H9 (cell line): ENCODE measurements at regions not wholly inside any gene's neighbourhood (a gene's known extent, or its start where the extent isn't known, plus 50 kb on each side); places are given as distances from the start of the nearest gene placed in this dataset.

Source experiments
- DNase-seq: peaks from one replicate; pipeline ENCODE4 v3.0.0-alpha.2; 2017
- H2AFZ ChIP-seq: one replicate; pipeline ENCODE4 v1.6.1; 2013; ENCODE audit warnings: mild to moderate bottlenecking, low read length, control low read depth, moderate library complexity
- H2AK5ac ChIP-seq: 2 replicates; pipeline ENCODE4 v1.6.1; 2013; ENCODE audit warnings: low read length, control low read depth, mixed read lengths; ENCODE audit not compliant: insufficient read length
- H2BK120ac ChIP-seq: one replicate; pipeline ENCODE4 v1.6.1; 2013; ENCODE audit warnings: low read depth, mild to moderate bottlenecking, low read length, control low read depth, inconsistent platforms; ENCODE audit not compliant: poor library complexity, severe bottlenecking
- H2BK12ac ChIP-seq: 2 replicates; pipeline ENCODE4 v1.6.1; 2013; ENCODE audit warnings: low read length, control low read depth, mixed read lengths, low read depth; ENCODE audit not compliant: insufficient read length
- H2BK15ac ChIP-seq: 2 replicates; pipeline ENCODE4 v1.6.1; 2013; ENCODE audit warnings: low read depth, low read length, control low read depth
- H2BK20ac ChIP-seq: one replicate; pipeline ENCODE4 v1.6.1; 2013; ENCODE audit warnings: low read depth, mild to moderate bottlenecking, low read length, control low read depth, inconsistent platforms; ENCODE audit not compliant: poor library complexity, severe bottlenecking
- H2BK5ac ChIP-seq: 2 replicates; pipeline ENCODE4 v1.6.1; 2013; ENCODE audit warnings: low read length, control low read depth, mixed read lengths; ENCODE audit not compliant: insufficient read length
- H3K14ac ChIP-seq: 2 replicates; pipeline ENCODE4 v1.6.1; 2013; ENCODE audit warnings: low read length, control low read depth; ENCODE audit not compliant: insufficient read depth
- H3K18ac ChIP-seq: 2 replicates; pipeline ENCODE4 v1.6.1; 2013; ENCODE audit warnings: low read depth, mild to moderate bottlenecking, mixed read lengths, low read length, control low read depth; ENCODE audit not compliant: insufficient read length
- H3K23ac ChIP-seq: 2 replicates; pipeline ENCODE4 v1.6.1; 2013; ENCODE audit warnings: low read length, control low read depth, mixed read lengths, low read depth; ENCODE audit not compliant: insufficient read length
- H3K23me2 ChIP-seq: 2 replicates; pipeline ENCODE4 v1.6.1; 2013; ENCODE audit warnings: low read depth, mild to moderate bottlenecking, mixed read lengths, low read length, control low read depth; ENCODE audit not compliant: insufficient read length, poor library complexity, severe bottlenecking
- H3K27ac ChIP-seq: 2 replicates; pipeline ENCODE4 v1.5.1; 2013; ENCODE audit warnings: low read length, control low read depth, mixed read lengths, low read depth; ENCODE audit not compliant: insufficient read length
- H3K27me3 ChIP-seq: 2 replicates; pipeline ENCODE4 v1.6.1; 2013; ENCODE audit warnings: low read length, control low read depth, inconsistent platforms; ENCODE audit not compliant: insufficient read depth
- H3K4ac ChIP-seq: 2 replicates; pipeline ENCODE4 v1.6.1; 2013; ENCODE audit warnings: low read depth, mild to moderate bottlenecking, control low read depth, inconsistent platforms, low read length, moderate library complexity
- H3K4me1 ChIP-seq: 2 replicates; pipeline ENCODE4 v1.6.1; 2013; ENCODE audit warnings: low read length, control low read depth, inconsistent platforms; ENCODE audit not compliant: insufficient read depth
- H3K4me2 ChIP-seq: 2 replicates; pipeline ENCODE4 v1.6.1; 2013; ENCODE audit warnings: low read length, control low read depth, mixed read lengths; ENCODE audit not compliant: insufficient read length, insufficient read depth
- H3K56ac ChIP-seq: 2 replicates; pipeline ENCODE4 v1.6.1; 2013; ENCODE audit warnings: low read depth, mild to moderate bottlenecking, mixed read lengths, low read length, control low read depth; ENCODE audit not compliant: insufficient read length
- H3K79me1 ChIP-seq: 2 replicates; pipeline ENCODE4 v1.6.1; 2013; ENCODE audit warnings: low read depth, mild to moderate bottlenecking, moderate library complexity, low read length, control low read depth, inconsistent platforms; ENCODE audit not compliant: insufficient read depth, poor library complexity, severe bottlenecking
- H3K79me2 ChIP-seq: 2 replicates; pipeline ENCODE4 v1.6.1; 2013; ENCODE audit warnings: low read length, control low read depth, inconsistent platforms; ENCODE audit not compliant: insufficient read depth
- H3K9ac ChIP-seq: 2 replicates; pipeline ENCODE4 v1.6.1; 2013; ENCODE audit warnings: low read length, control low read depth, mixed read lengths; ENCODE audit not compliant: insufficient read length; ENCODE audit errors: extremely low read depth
- H3K9me3 ChIP-seq: one replicate; pipeline ENCODE4 v1.6.1; 2013; ENCODE audit warnings: low read depth, low read length, inconsistent platforms; ENCODE audit not compliant: control insufficient read depth
- H3T11ph ChIP-seq: one replicate; pipeline ENCODE4 v1.6.1; 2013; ENCODE audit warnings: mild to moderate bottlenecking, low read length, control low read depth, inconsistent platforms
- H4K20me1 ChIP-seq: one replicate; pipeline ENCODE4 v1.6.1; 2013; ENCODE audit not compliant: control insufficient read depth, insufficient read length, insufficient read depth
- H4K5ac ChIP-seq: 2 replicates; pipeline ENCODE4 v1.6.1; 2013; ENCODE audit warnings: low read depth, mild to moderate bottlenecking, mixed read lengths, low read length, control low read depth; ENCODE audit not compliant: insufficient read length
- H4K8ac ChIP-seq: replicated peaks from 2 replicates; pipeline ENCODE4 v1.6.1; 2013; ENCODE audit warnings: low read length, control low read depth, mixed read lengths, low read depth; ENCODE audit not compliant: insufficient read length
- H4K91ac ChIP-seq: 2 replicates; pipeline ENCODE4 v1.6.1; 2013; ENCODE audit warnings: low read depth, mild to moderate bottlenecking, moderate library complexity, mixed read lengths, low read length, control low read depth; ENCODE audit not compliant: insufficient read length
- H3K27ac Mint-ChIP-seq, 3 experiments: 2 replicates in 2 of 3; 3 replicates in 1 of 3; pipeline ENCODE4 v1.8.0; 2020 to 2021; ENCODE audit warnings: mixed read lengths in 3 of 3, mild to moderate bottlenecking in 1 of 3, moderate library complexity in 1 of 3
- H3K27me3 Mint-ChIP-seq: 2 replicates; pipeline ENCODE4 v1.8.0; 2021; ENCODE audit warnings: low read depth, mild to moderate bottlenecking, moderate library complexity, mixed read lengths
- H3K36me3 Mint-ChIP-seq, 3 experiments: 2 replicates in 2 of 3; 3 replicates in 1 of 3; pipeline ENCODE4 v1.8.0; 2020 to 2021; ENCODE audit warnings: low read depth in 3 of 3, mixed read lengths in 3 of 3; ENCODE audit not compliant: insufficient read depth in 1 of 3
- H3K4me1 Mint-ChIP-seq, 2 experiments: 2 replicates each; pipeline ENCODE4 v1.8.0; 2020; ENCODE audit warnings: mixed read lengths in 2 of 2
- H3K4me3 Mint-ChIP-seq, 2 experiments: 2 replicates in 1 of 2; 3 replicates in 1 of 2; pipeline ENCODE4 v1.8.0; 2020 to 2021; ENCODE audit warnings: mild to moderate bottlenecking in 2 of 2, mixed read lengths in 2 of 2, moderate library complexity in 1 of 2
- H3K9me3 Mint-ChIP-seq, 2 experiments: 2 replicates in 1 of 2; 3 replicates in 1 of 2; pipeline ENCODE4 v1.8.0; 2020; ENCODE audit warnings: mild to moderate bottlenecking in 2 of 2, mixed read lengths in 2 of 2, moderate library complexity in 1 of 2
- CTCF ChIP-seq: fragments of 200-600 bp; sonication (generic); conservative IDR thresholded peaks from 3 replicates; pipeline ENCODE4 v1.8.0; 2021; ENCODE audit warnings: antibody characterized with exemption, mild to moderate bottlenecking
- WGBS: extraction: QIAGEN DNeasy Blood & Tissue Kit; methylation state at CpG from one replicate; pipeline ENCODE4 v1.1.7; 2013; ENCODE audit warnings: missing lambda C conversion rate, low lambda C conversion rate, mixed read lengths; ENCODE audit not compliant: insufficient read length; ENCODE audit errors: extremely low coverage; 5-methylcytosine and 5-hydroxymethylcytosine counted together

GRCh38 chr11:24225501-24225900 lies 271.4 kb upstream of the LUZP2 start:
- Histone ChIP-seq H3K23ac (no peak overlapping the region), H2AFZ (no peak overlapping the region), H3K4ac (no peak overlapping the region), H3K56ac (no peak overlapping the region), H3K9me3 (no peaks in the 10 kb centered on the region), H3K79me1 (no peaks in the 10 kb centered on the region), H4K20me1 (no peaks in the 10 kb centered on the region), H2BK15ac (no peak overlapping the region), H3K4me1 (no peaks in the 10 kb centered on the region), H3T11ph (no peak overlapping the region), H3K27ac (no peak overlapping the region), H3K18ac (no peak overlapping the region), H3K4me2 (no peak overlapping the region), H3K79me2 (no peaks in the 10 kb centered on the region), H4K8ac (no peak overlapping the region), H4K91ac (no peak overlapping the region), H2BK5ac (no peak overlapping the region), H2BK120ac (no peak overlapping the region), H2AK5ac (no peak overlapping the region), H4K5ac (no peak overlapping the region), H2BK20ac (no peak overlapping the region), H3K14ac (no peak overlapping the region), H2BK12ac (no peak overlapping the region), H3K27me3 (no peaks in the 10 kb centered on the region), H3K9ac (no peak overlapping the region), H3K23me2 (no peaks in the 10 kb centered on the region)
- Mint-ChIP-seq H3K9me3 (peaks cover 0 to 3% of the 10 kb centered on the region in 2 experiments; a peak in 1 of 5 replicates), H3K36me3 (no peaks in the 10 kb centered on the region; a peak in 1 of 7 replicates), H3K27me3 (no peaks in the 10 kb centered on the region), H3K4me1 (no peaks in the 10 kb centered on the region), H3K4me3 (no peak overlapping the region), H3K27ac (no peak overlapping the region)
- no peak for TF ChIP-seq CTCF
- WGBS: no CpG with 5 or more reads among the region's 1 CpG
- DNase-seq: no peak
